Urothelium cell line (cell line): ENCODE measurements at regions not wholly inside any gene's neighbourhood (a gene's known extent, or its start where the extent isn't known, plus 50 kb on each side); places are given as distances from the start of the nearest gene placed in this dataset.
"Not testable (repeated sequence)": the region's sequence is repeated elsewhere in the genome, so short reads cannot be mapped to it uniquely, and the experiment has no call there.

Source experiments
- DNase-seq: peaks from one replicate; pipeline ENCODE4 v3.0.0; 2011; ENCODE audit warnings: low spot score, mixed read lengths
- FAIRE-seq: peaks from 2 replicates; lab custom pipeline; 2011; peaks lifted over from hg19 to GRCh38; lab: Jason Lieb, UNC

DNA sequence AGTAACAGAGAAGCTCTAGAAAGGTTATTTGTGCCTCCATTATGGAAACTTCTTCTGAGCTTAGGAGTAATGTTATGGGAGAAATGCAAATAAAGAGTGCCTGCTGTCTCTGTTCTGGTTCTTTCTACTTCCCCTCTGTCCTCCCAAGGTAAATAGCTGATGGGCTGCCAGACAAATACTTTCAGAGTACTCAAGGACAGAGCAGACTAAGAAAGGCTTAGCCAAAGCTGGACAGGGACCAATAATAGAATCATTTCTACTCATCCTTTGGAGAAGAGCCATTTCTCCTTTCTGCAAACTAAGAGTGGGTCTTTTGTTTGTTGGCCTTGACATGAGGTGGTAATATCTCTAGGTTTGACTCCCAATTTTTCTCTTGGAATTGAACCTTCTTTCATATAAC, 136.1 kb downstream of the MID1IP1 start:
- FAIRE-seq: no peak
- DNase-seq: no peak

DNA sequence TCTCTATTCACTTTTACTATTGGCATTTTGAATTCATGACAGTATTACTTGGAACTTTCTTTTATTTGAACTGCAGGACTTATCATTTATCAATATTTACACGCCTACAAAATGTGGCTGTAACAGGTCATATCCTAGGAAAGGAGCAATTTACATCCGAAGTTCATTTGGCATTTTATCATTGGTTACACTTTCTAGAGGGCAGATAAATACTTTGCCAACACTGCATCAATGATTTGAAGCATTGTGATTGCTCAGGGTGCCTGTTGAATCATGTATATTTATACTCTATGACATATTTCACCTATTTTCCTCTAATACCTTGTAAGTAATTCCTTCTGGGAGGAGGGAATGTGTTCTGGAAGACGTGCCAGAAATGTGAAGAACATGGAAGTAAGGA, 136.7 kb downstream of the MID1IP1 start:
- FAIRE-seq: no peak
- no peak for DNase-seq

DNA sequence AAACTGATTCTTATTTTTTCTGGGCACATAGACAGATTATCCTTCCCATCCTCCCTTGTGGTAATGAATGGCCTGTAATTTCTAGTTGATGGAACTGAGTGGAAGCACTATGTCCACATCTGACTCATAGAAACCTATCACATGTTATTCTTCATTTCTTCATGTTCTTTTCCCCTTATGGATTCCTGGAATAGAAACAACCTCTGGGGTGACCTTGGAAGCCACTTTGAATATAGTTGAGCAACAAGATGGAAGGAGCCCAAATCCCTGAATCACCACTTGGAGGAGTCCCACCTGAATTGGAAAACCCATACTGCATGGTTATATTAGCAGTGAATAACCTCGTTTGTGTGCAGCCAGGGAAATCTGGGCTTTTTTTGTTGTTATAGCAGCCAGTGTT, 137.8 kb downstream of the MID1IP1 start:
- no peak for FAIRE-seq
- DNase-seq: no peak

DNA sequence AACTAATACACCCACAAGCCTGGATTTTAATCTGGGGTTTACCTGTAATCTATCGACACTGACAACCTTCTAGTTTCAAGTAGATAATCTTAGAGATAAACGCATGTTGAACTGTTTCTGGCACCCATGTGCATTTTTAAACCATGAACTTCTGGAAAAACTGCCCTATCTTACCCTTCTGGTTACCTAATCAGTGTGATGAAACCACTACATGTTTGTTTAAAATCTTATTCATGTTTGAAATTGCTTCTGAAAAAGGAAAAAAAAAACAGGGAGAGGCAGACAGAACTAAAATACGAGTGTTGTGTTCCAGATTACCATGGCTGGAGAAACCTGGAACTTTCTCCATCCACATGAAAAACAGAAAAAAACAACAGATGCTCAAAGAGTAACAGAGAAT, 139.3 kb downstream of the MID1IP1 start:
- no peak for DNase-seq
- no peak for FAIRE-seq

DNA sequence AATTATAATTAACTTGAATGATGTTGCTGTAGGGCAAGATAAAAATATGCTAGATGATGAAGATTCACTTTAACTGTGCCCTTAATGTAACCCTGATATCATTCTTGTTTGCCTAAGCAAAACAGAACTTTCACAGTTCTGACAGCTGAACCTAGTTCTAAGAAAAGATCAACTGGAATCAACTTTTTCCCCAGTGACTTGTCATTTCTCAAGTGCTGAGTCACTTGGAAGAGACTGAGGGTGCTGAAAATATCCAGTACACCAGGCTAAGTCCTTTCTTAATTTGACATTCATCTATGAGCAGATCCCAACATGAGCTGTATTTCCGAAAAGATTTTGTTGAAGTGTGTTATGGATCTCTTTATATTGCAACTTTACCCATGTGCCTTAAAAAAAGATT, 140.4 kb downstream of the MID1IP1 start:
- FAIRE-seq (no peak), DNase-seq (no peak)

DNA sequence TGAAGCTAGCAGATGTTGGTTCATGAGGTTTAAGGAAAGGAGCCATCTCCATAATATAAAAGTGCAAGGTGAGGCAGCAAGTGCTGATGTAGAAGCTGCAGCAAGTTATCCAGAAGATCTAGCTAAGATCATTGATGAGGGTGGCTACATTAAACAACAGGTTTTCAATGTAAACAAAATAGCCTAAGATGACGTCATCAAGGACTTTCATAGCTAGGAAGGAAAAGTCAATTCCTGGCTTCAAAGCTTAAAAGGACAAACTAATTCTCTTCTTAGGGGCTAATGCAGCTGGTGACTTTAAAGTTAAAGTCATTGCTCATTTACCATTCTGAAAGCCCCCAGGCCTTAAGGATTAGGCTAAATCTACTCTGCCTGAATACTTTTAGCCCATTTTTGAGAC, 141.9 kb downstream of the MID1IP1 start:
- FAIRE-seq: no peak
- DNase-seq: no peak

DNA sequence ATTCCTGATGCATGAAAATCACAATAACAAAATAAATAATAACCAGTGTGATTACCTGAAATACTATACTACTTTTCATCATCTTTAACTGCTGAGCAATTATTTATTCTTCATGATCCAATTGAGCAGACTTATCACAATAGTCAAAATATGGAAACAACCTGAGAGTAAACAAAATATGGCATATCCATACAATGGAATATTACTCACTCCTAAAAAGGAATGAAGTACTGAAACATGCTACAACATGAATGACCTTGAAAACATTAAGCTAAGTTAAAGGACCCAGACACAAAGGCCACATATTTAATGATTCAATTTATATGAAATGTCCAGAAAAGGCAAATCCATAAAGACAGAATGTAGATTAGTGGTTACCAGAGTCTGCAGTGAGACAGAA, 146.8 kb downstream of the MID1IP1 start:
- FAIRE-seq: no peak
- no peak for DNase-seq

DNA sequence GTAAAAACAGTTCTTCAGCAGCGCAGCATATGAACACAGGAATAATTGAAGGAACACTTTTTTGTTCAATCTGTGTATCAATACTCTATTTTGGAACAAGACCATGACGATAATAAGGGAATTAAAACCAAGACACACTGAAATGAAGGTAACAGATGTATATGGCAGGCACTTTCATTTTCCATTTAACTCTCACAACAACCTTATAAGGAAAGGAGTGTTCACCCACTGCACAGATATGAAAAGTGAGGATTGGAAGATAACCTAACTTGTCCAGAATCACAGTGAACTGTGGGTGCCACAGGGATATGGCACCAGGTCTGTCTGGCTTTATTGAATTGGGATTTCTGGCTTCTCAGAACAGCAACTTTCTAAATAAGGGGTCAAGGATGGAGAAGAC, 153.3 kb downstream of the MID1IP1 start:
- DNase-seq (no peak), FAIRE-seq (no peak)

DNA sequence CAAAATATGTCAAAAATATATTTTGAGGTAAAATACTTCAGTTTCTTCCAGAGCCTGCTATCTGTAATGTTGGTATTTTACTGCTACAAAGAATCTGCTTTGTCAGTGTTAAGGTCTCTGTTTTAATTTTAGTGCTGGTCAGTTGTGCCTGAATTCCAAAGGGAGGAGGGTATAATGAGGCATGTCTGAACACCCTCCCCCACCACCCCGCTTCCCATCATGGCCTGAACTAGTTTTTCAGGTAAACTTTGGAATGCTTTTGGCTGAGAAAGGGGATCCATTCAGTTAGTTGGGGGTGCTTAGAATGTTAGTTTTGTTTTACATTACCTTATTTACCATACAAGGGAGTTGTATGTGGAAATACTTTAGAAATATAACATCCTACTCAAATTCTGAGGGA, 158.5 kb downstream of the MID1IP1 start:
- DNase-seq (no peak), FAIRE-seq (no peak)

DNA sequence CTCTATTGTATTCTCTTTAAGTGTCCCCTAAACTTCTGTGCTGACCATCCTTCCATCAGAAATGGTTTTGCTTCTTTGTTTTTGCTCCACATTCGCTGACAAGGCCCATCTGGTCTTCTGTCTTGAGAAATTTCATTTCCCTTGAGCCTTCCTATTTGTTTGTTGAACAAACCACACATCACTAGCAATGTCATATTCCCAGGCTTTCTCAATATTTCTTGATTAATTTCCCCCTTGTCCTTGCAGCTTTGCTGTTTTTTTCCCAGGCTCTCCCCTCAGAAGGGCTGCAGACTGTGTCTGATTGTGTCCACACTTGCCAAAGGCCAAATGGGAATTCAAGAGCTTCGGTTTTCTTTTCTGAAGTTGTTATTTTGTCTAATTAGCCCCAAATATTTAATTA, 158.9 kb downstream of the MID1IP1 start:
- DNase-seq (no peak), FAIRE-seq (no peak)

DNA sequence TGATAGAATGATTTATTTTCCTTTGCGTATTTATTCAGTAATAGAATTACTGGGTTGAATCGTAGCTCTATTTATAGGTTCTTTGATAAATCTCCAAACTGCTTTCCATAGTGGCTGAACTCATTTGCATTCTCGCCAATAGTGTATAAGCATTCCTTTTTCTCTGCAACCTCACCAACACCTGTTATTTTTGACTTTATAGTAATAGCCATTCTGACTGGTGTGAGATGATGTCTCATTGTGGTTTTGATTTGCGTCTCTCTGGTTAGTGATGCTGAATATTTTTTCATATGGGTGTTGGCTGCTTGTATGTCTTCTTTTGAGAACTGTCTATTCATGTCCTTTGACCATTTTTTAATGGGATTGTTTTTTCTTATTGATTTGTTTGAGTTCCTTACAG, 160.7 kb downstream of the MID1IP1 start:
- no peak for FAIRE-seq

DNA sequence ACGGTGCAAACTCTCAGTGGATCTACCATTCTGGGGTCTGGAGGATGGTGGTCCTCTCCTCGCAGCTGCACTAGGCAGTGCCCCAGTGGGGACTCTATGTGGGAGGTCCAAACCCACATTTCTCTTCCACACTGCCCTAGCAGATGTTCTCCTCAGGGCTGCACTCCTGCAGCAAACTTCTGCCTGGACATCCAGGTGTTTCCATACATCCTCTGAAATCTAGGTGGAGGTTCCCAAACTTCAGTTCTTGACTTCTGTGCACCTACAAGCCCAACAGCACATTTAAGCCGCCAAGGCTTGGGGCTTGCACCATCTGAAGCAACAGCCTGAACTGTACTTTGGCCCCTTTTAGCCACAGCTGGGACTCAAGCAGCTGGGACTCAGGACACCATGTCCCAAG, 162.0 kb downstream of the MID1IP1 start:
- FAIRE-seq, DNase-seq: not testable (repeated sequence)

More for the DNA sequence above, 160.7 kb downstream of the MID1IP1 start:
- DNase-seq: no peak

DNA sequence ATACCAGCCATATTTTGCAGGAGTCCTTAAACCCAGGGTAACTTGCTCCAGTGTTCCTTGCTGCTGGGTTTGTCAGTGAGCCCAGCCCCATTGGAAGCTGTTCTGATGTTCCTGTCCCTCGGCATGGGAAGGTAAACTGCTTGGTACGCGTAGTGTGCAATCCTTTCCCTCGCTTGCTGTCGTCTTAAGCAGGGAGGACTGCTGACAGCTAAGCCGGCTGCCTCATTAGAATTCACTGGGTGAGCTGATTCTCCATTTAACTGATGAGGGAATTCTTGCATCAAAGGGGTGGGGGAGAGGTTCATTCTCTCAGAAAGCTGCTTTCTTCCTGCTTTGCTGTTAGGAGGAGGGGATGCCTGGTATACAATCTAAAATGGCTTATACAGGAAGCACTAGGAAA, 164.6 kb downstream of the MID1IP1 start:
- DNase-seq (no peak), FAIRE-seq (no peak)

DNA sequence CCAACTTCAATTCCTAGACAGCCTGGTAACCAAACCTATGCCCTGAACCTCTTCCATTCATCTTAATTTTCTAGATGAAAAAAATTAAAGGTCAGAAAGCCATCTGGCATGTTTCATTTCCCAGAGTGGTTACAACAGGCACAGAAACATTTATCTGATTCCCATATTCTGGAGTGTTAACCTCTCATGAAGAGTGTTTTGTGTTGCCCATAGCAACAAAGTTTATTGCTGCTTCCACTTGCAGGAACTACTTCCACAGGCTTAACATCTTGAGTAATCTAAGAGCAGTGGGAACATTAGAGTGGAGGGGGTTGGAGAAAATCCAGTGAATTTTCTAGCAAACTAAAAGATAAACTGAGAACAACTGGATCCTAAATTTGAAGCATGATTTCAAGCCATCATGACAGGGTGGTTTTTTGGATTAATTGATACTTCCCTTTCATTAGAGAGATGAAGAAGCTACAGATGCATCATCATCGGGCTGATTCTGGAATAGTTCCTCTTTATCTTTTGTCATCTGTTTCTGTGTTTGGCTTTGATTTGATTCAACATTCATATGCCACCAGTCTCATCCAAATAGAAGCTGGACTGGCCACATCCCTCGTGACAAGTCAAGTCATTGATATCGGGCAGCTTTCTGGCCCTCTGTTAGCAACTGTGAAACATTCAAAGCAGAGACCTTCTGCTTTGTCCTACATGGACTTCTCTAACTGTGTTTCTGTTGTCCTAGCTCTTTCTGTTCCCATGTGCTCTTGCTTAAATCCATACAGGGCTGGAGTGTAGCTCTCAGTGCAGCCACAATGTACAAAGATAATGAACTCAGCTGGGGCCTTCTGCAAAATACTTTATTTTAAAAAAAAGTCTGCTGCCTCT, 167.3 kb downstream of the MID1IP1 start:
- FAIRE-seq: no peak
- no peak for DNase-seq

DNA sequence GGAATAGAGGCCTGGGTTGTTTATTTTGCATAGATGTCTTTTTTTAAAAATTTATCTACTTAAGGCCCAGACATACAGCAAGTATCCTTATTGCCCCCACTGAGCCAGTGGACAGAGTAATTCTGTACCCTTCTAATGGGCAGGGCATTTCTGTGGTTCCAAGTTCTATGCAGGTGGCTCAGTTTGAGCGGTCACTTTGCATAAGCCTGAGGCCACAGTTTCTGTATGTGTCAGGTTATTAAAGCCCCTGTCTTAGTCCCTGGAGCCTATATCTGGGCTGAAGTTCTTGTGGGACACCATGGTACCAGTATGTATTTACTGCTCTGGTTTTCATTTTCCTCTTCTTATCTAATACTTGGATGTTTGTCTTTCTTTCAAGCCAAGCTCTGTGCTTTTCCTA, 168.8 kb downstream of the MID1IP1 start:
- FAIRE-seq: no peak
- no peak for DNase-seq

DNA sequence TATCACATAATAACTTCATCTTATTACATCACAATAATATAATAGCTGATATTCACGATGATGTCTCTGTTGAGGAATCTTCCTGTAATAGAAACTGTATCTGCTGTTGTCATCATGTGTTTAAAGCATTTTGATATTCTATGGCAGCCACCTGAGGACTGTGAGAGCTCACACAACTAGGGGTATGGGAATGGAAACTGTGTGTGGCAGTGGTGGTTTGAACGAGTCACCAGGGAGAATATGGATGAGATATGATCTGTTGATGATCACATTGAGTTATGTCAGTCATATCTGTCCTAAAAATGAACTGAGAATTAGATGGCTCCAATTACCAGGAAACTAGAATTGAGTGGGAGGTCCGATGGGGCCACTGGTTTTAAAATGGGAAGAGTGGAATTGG, 169.6 kb downstream of the MID1IP1 start:
- DNase-seq (no peak), FAIRE-seq (no peak)

DNA sequence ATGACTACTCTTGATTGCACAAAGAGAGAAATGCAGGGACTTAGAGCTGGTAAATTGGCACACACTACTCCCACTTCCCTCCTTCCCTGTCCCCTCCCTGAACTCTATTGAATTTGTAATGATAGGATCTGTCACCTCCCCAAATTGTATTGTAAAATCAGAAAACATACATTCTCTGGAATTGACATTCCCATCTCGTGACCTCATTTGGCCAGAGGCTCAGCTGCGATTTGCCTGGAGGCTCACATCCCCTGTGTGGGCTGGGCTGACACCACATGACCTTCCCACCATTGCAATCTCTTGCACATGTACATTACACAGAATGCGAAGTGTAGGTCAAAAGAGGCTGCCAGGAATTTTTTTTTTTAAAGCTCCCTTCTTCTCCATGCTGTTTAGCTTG, 172.1 kb downstream of the MID1IP1 start:
- DNase-seq: no peak
- no peak for FAIRE-seq

DNA sequence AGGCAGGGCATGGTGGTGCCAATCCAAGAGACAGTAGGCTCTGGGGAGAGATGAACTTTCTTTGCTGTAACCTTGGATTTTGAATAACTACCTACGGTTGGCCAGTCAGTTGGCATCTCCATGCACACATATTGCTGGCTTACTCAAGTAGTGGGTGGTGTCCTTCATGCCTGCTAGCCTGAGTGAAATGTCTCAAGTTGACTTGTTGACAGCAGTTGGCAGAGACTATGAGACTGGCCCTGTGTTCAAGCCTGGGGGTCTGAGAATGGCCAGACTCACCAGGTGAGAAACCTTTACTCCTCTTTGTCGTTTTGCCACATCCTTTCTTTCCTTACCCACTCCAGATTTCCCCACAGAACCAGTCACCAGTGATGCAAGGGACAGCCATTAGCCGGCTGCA, 173.3 kb downstream of the MID1IP1 start:
- DNase-seq: no peak
- no peak for FAIRE-seq

DNA sequence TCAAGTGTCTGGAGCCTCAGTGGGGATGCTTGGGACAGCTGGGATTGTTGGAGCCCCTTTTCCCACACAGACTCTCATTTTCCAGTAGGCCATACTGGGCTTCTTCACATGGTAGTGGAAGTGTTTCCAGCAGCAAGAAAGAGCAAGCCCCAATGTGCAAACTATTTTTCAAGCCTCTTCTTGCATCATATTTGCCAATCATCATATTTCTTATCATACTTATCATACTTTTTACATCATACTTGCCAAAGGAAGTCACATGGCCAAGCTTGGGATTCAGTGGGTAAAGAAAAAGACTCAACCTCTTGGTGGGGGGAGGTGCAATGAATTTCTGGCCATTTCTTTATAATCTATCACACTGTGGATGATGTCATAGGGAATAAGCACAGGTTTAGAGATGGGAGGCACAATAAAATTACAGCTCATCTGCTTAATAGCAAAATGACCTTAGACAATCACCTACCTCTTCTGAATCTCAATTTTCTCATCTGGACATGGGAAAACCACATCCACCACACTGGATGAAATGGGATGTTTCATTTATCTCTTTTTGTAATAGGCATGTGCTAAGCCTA, 174.2 kb downstream of the MID1IP1 start:
- no peak for FAIRE-seq
- DNase-seq: no peak

DNA sequence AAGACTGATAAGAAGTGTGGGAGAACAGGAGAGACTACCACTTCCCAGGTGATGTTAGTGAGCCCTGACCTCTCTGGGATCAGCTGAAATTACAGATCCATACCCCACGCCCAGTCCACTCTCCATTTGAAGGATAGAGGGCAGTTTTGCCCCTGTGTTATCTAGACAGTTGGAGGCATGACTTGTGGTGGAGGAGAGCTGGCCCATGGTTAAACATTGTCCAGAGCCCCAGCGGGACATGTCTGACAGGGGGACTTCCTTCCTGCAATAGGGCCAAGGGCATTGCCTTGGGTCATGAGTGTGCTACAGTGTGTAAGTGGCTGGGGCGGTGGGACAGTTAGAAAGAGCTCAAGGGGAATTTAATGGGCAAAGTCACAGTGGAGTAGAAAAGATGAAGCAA, 181.1 kb downstream of the MID1IP1 start:
- FAIRE-seq (no peak), DNase-seq (no peak)

DNA sequence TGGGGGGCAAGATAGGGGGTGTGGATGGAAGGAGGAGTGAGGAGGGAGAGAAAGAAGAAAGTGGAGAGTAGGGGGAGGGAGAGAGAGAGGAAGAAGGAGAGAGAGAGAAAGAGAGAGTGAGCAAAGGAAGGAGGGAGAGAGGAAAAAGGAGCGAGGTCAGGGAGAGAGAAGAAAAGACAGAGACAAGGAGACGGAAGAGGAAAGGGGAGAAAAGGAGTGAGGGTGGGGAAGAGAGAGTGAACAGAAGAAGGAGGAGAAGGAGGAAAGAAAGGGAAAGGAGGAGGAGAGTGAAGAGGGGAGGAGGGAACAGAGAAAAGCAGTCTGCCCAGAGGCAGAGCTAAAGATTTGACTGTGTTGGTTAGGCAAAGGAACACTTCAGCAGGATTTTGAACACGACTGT, 181.6 kb downstream of the MID1IP1 start:
- DNase-seq (no peak), FAIRE-seq (no peak)

DNA sequence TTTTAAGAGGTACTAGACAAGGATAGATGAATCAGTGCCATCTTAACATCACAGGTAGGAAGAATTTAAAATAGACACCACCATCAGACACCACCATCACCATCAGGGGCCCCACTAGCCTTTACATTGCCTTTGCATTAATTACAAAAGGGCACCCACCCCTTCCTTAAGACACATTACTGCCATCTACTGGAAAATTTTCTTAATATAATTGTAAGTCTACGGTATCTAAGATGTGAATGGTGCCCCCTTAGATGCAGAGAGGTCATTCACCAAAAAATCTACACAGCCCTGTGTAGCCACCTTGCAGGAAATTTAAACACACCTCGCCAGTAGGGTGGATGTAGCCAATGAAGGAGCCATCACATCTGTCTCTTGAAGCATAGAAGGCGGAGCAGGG, 184.1 kb downstream of the MID1IP1 start:
- FAIRE-seq (no peak), DNase-seq (no peak)

DNA sequence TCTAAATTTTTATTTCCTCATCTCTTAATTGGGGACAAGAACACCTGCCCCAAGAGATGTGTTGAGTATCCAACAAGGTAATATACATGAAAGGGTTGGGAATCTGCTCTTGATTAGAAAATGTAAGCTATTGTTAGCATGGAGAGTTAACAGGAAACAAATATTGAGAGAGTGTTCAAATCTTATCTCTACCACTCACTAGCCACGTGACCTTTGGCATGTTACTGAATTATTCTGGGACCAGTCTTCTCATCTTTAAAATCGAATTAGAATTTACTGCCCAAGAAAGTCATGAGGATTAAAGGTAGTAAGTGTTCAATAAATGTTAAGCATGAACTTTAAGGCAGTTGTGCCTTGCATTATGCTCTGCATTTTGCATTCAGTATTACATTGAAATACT, 184.7 kb downstream of the MID1IP1 start:
- DNase-seq: no peak
- no peak for FAIRE-seq
